D721Med (cell line): ENCODE measurements at regions not wholly inside any gene's neighbourhood (a gene's known extent, or its start where the extent isn't known, plus 50 kb on each side); places are given as distances from the start of the nearest gene placed in this dataset.

Experiments used
- DNase-seq: peaks from one replicate; pipeline ENCODE4 v3.0.0; 2011; ENCODE audit warnings: low spot score; ENCODE audit not compliant: insufficient read length
- FAIRE-seq: peaks from 2 replicates; lab custom pipeline; 2011; peaks lifted over from hg19 to GRCh38; lab: Jason Lieb, UNC
- TF ChIP-seq, protein P1 (sequence below): IDR thresholded peaks from 2 replicates; pipeline ENCODE4 v1.5.1; 2012; ENCODE audit warnings: mild to moderate bottlenecking, control low read depth; ENCODE audit not compliant: insufficient read depth; ENCODE audit errors: missing control alignments

DNA sequence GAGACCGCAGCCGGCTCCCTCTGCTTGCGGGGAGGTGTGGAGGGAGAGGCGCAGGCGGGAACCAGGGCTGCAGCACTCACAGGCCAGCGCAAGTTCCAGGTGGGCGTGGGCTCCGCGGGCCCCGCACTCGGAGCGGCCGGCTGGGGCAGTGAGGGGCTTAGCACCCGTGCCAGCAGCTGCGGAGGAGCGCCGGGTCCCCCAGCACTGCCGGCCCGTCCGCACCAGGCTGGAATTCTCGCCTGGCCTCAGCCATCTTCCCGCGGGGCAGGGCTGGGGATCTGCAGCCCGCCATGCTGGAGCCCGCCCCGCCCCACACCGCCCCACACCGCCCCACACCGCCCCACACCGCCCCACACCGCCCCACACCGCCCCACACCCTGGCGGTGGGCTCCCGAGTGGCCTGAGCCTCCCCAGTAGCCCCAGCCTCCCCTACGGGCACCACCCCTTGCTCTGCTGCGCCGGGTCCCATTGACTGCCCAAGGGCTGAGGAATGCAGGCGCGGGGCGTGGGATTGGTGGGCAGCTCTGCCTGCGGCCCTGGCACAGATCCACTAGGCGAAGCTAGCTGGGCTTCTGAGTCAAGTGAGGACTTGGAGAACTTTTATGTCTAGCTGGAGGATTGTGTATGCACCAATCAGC is 123.9 kb upstream of the MGAT5 start:
- FAIRE-seq (no peak), DNase-seq (no peak)
- TF ChIP-seq, protein P1, sequence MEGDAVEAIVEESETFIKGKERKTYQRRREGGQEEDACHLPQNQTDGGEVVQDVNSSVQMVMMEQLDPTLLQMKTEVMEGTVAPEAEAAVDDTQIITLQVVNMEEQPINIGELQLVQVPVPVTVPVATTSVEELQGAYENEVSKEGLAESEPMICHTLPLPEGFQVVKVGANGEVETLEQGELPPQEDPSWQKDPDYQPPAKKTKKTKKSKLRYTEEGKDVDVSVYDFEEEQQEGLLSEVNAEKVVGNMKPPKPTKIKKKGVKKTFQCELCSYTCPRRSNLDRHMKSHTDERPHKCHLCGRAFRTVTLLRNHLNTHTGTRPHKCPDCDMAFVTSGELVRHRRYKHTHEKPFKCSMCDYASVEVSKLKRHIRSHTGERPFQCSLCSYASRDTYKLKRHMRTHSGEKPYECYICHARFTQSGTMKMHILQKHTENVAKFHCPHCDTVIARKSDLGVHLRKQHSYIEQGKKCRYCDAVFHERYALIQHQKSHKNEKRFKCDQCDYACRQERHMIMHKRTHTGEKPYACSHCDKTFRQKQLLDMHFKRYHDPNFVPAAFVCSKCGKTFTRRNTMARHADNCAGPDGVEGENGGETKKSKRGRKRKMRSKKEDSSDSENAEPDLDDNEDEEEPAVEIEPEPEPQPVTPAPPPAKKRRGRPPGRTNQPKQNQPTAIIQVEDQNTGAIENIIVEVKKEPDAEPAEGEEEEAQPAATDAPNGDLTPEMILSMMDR, result no peak

DNA sequence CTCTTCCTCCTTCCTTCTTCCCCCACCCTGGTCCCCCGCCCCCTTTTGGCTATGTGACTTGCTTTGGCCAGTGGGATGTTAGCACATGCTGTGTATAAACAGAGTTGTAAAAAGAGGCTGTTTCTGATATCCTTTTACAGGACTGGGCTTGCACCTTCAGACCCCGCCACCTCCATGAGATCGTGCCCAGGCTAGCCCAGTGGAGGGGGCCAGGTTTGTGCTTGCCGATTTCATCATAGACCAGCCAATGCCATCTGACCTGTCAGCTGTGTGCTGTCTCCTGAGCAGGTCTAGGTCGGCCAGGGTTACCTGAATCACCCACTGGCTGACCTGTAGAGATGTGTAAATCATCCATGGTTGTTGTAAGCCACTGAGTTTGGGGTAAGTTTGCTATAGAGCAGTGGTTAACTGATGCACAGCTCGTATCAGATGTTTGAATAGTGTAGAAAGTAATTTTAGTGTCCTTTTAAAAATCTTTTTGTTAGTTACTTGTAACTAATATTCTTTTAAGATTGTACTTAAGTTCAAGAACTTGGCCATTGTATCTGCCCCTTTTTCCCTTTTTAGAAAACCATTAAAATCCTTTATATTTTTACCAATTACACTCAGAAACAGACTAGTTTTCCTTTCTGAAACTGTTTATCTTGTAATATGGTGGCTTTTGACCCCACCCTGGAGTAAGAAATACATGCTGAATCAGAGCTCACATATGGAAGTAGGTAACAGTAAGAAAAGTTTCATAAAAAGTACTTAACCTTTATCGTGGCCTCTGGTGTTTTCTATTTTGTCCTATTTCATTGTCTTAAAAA is 122.0 kb upstream of the MGAT5 start:
- DNase-seq, result no peak
- TF ChIP-seq, protein P1, result no peak
- FAIRE-seq, result no peak

DNA sequence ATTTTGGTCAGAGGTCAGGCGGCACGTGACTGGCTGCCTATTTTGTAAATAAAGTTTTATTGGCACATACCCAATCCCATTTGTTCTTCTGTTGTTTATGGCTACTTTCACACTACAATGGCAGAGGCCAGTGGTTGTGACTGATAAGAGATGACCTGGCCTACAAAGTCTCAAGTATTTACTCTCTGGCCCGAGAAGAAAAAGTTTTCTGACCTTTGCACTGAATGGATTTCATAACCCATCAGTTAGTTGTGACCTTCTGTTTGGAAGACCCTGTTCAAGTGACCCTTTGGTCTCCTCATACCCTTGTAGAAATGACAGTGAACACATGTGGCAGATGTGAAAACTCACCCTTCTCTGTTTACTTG is 121.4 kb upstream of the MGAT5 start:
- FAIRE-seq (no peak), DNase-seq (no peak)
- TF ChIP-seq, protein P1, result no peak

DNA sequence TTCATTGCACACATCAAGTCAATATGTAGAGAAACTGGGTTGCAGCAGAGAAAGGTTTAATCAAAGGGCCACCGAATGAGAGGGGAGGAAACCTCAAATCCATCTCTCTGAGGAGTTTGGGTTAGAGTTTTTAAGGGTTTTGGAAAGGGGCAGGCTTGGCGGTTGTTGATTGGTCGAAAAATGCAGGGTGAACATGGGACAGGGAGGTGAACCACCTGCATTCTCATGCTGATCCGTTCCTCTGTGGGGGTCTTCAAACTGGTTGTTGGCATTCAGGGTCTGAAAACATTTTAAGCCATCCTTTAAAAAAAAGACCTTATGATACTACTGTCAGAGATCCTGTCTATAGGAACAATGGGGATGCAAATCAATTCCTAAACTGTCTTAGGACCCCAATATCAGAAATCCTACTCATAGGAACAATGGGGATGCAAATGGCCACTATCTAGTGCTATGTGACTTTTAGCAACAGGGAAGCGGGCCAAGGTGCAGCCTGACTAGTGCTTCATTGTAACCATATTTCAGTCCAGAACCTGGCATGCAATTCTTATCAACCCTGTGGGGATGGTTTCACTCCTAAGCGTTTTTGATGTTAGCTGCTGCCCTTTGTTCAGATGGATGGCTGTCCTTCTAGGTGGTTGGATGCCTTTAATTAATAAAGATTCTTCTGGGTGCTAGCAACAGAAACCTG is 120.1 kb upstream of the MGAT5 start:
- TF ChIP-seq, protein P1, result no peak
- FAIRE-seq, result no peak
- no peak for DNase-seq

DNA sequence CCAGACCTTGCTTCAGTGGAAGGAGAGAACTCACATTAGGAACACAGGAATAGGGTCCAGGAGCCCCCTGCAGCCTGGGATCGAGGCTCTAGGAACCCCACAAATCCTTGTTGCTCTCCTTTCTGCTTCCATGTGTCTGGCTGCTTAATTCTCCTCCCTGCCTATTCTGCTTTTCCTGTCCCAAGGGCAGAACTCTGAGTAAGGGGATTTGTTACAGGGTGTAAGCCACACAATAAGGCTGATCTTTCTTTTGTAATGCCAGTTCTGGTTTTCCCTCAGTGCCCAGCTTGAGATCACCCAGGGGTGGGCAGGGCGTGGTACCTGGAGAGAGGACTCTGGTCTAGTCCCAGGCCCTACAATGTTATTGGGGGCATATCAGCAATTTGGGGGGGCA is 119.6 kb upstream of the MGAT5 start:
- FAIRE-seq (no peak), DNase-seq (no peak)
- TF ChIP-seq, protein P1, result no peak

DNA sequence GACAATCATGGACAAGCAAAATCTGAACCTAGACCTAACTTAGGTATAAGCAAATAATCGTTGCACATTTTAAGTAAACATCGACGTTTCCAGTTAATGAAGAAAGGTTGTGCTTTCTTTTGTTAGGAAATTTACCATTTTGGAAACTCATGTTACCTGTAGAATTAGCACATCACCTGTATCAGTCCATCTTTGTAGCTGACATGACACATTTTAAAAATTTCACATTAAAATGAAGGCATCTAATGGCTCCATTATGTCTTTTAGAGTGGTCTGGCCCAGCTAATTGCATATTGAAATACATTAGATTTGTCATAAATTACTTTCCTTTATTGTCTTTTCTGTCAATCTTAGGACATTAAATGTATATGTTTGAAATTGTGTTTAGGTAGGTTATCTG is 119.0 kb upstream of the MGAT5 start:
- TF ChIP-seq, protein P1, result no peak
- DNase-seq (no peak), FAIRE-seq (no peak)
